Common myeloid progenitor, CD34-positive (primary cell): ENCODE measurements at regions not wholly inside any gene's neighbourhood (a gene's known extent, or its start where the extent isn't known, plus 50 kb on each side); places are given as distances from the start of the nearest gene placed in this dataset.

Source experiments
- CTCF ChIA-PET: fragments of 350-600 bp; sonication (Branson Sonifier 250); formaldehyde crosslinking; loops from one replicate; lab custom pipeline; 2021; ENCODE audit warnings: antibody characterized with exemption; lab: Charles Lee
- POLR2A ChIA-PET: fragments of 350-600 bp; sonication (Branson Sonifier 250); formaldehyde crosslinking; loops from one replicate; lab custom pipeline; 2021; ENCODE audit warnings: antibody characterized with exemption; lab: Charles Lee
- DNase-seq, 3 donors: peaks; one replicate each; pipeline versions ENCODE4 v3.0.0 to v3.0.0-alpha.2; 2013
- H3K27ac ChIP-seq, 2 experiments: 1 replicate in 1 of 2; 2 replicates in 1 of 2; pipeline ENCODE4 v1.7.0; 2013; ENCODE audit warnings: inconsistent platforms in 2 of 2, low read length in 2 of 2, mild to moderate bottlenecking in 2 of 2, low read depth in 1 of 2, moderate library complexity in 1 of 2; ENCODE audit not compliant: severe bottlenecking in 2 of 2, insufficient read depth in 1 of 2, poor library complexity in 1 of 2
- H3K27me3 ChIP-seq, 5 experiments: replicated peaks in 2 of 5; 1 replicate in 3 of 5; 2 replicates in 2 of 5; pipeline versions ENCODE4 v1.6.1 to v1.7.0; 2013; ENCODE audit warnings: low read length in 4 of 5, mild to moderate bottlenecking in 2 of 5, moderate library complexity in 2 of 5, inconsistent platforms in 1 of 5; ENCODE audit not compliant: insufficient read depth in 5 of 5, control insufficient read depth in 4 of 5
- H3K36me3 ChIP-seq, 4 experiments: 1 replicate in 2 of 4; 2 replicates in 2 of 4; pipeline versions ENCODE4 v1.6.1 to v1.7.0; 2013; ENCODE audit warnings: low read length in 3 of 4, control low read depth in 1 of 4, mild to moderate bottlenecking in 1 of 4; ENCODE audit not compliant: control insufficient read depth in 4 of 4, insufficient read depth in 4 of 4
- H3K4me1 ChIP-seq, 4 experiments: 1 replicate in 3 of 4; 2 replicates in 1 of 4; pipeline versions ENCODE4 v1.6.1 to v1.7.1; 2013; ENCODE audit warnings: low read length in 3 of 4, mild to moderate bottlenecking in 3 of 4, control low read depth in 1 of 4, inconsistent platforms in 1 of 4, moderate library complexity in 1 of 4; ENCODE audit not compliant: control insufficient read depth in 4 of 4, insufficient read depth in 4 of 4; ENCODE audit errors: control extremely low read depth in 1 of 4
- H3K4me3 ChIP-seq, 7 experiments: 1 replicate in 4 of 7; 2 replicates in 3 of 7; pipeline versions ENCODE4 v1.5.1 to v1.7.0; 2013; ENCODE audit warnings: mild to moderate bottlenecking in 7 of 7, low read length in 6 of 7, moderate library complexity in 6 of 7, inconsistent platforms in 2 of 7, low read depth in 2 of 7, control low read depth in 1 of 7; ENCODE audit not compliant: insufficient read depth in 4 of 7, control insufficient read depth in 1 of 7; ENCODE audit errors: extremely low read depth in 1 of 7
- H3K9me3 ChIP-seq, 5 experiments: 1 replicate in 4 of 5; 2 replicates in 1 of 5; pipeline versions ENCODE4 v1.6.1 to v1.7.1; 2013; ENCODE audit warnings: low read length in 4 of 5, mild to moderate bottlenecking in 2 of 5, inconsistent platforms in 1 of 5, low read depth in 1 of 5, moderate library complexity in 1 of 5; ENCODE audit not compliant: control insufficient read depth in 4 of 5, insufficient read depth in 2 of 5; ENCODE audit errors: control extremely low read depth in 1 of 5
- WGBS: methylation state at CpG from one replicate; pipeline ENCODE4 v1.1.5; 2013; ENCODE audit not compliant: insufficient coverage; 5-methylcytosine and 5-hydroxymethylcytosine counted together

GRCh38 chr1:63190171-63190570 lies 132.2 kb upstream of the FOXD3 start:
- peaks cover 0 to 5% (median 0%) of the 10 kb centered on the region in 5 experiments for H3K27me3 ChIP-seq
- no peak for DNase-seq
- CTCF ChIA-PET, result interaction anchor here (1.3 kb wide), 1 partner anchor 40 kb away, joined by 4 read pairs; no protein-coding TSS in a partner anchor
- no peaks in the 10 kb centered on the region for H3K4me1 ChIP-seq
- H3K27ac ChIP-seq, result no peak overlapping the region
- no peaks in the 10 kb centered on the region for H3K36me3 ChIP-seq
- H3K4me3 ChIP-seq, result no peak overlapping the region
- POLR2A ChIA-PET, result no interaction called here
- no peaks in the 10 kb centered on the region for H3K9me3 ChIP-seq
- 50% methylated on average over 1 of the region's 2 CpGs for WGBS

GRCh38 chr1:63198871-63199394 lies 123.4 kb upstream of the FOXD3 start:
- Histone ChIP-seq H3K9me3 (no peaks in the 10 kb centered on the region), H3K27me3 (peaks cover 0 to 10% (median 1%) of the 10 kb centered on the region in 5 experiments), H3K4me3 (no peak overlapping the region), H3K27ac (peak overlapping the region in 1 of 2 experiments; percentile 38), H3K4me1 (peaks cover 0 to 3% (median 0%) of the 10 kb centered on the region in 4 experiments), H3K36me3 (no peaks in the 10 kb centered on the region)
- CTCF ChIA-PET, result no interaction called here
- DNase-seq, result peak; percentile 43 to 85 (median 75)
- POLR2A ChIA-PET, result no interaction called here
- WGBS, result 70% methylated on average over 3 of the region's 7 CpGs

- CTCF ChIA-PET, result no interaction called here
- H3K27ac ChIP-seq, result no peak overlapping the region
- no peak overlapping the region for H3K4me3 ChIP-seq
- no CpG with 5 or more reads among the region's 7 CpGs for WGBS
- no peaks in the 10 kb centered on the region for H3K36me3 ChIP-seq
- H3K4me1 ChIP-seq, result peaks cover 0 to 3% (median 0%) of the 10 kb centered on the region in 4 experiments
- no peaks in the 10 kb centered on the region for H3K9me3 ChIP-seq
- POLR2A ChIA-PET, result no interaction called here
- H3K27me3 ChIP-seq, result peaks cover 0 to 10% (median 1%) of the 10 kb centered on the region in 5 experiments
- DNase-seq, result no peak
These were observed 122.5 kb upstream of the FOXD3 start for GRCh38 chr1:63199706-63200335.

GRCh38 chr1:63200676-63201075 lies 121.7 kb upstream of the FOXD3 start:
- DNase-seq, result no peak
- ChIA-PET CTCF (no interaction called here), POLR2A (no interaction called here)
- H3K9me3 ChIP-seq, result no peaks in the 10 kb centered on the region
- peaks cover 0 to 3% (median 0%) of the 10 kb centered on the region in 4 experiments for H3K4me1 ChIP-seq
- no peak overlapping the region for H3K27ac ChIP-seq
- no CpG with 5 or more reads among the region's 3 CpGs for WGBS
- no peaks in the 10 kb centered on the region for H3K36me3 ChIP-seq
- no peak overlapping the region for H3K4me3 ChIP-seq
- peaks cover 0 to 10% (median 1%) of the 10 kb centered on the region in 5 experiments for H3K27me3 ChIP-seq

GRCh38 chr1:63203641-63204040 lies 118.7 kb upstream of the FOXD3 start:
- WGBS, result no CpG with 5 or more reads among the region's 2 CpGs
- peaks cover 0 to 7% (median 0%) of the 10 kb centered on the region in 5 experiments for H3K27me3 ChIP-seq
- no peaks in the 10 kb centered on the region for H3K36me3 ChIP-seq
- no peaks in the 10 kb centered on the region for H3K9me3 ChIP-seq
- no peak overlapping the region for H3K27ac ChIP-seq
- H3K4me1 ChIP-seq, result peaks cover 0 to 3% (median 0%) of the 10 kb centered on the region in 4 experiments
- ChIA-PET POLR2A (no interaction called here), CTCF (no interaction called here)
- no peak overlapping the region for H3K4me3 ChIP-seq
- DNase-seq, result no peak

GRCh38 chr1:63205776-63206175 lies 116.6 kb upstream of the FOXD3 start:
- H3K27ac ChIP-seq, result no peak overlapping the region
- H3K4me1 ChIP-seq, result no peaks in the 10 kb centered on the region
- ChIA-PET POLR2A (no interaction called here), CTCF (no interaction called here)
- no peak overlapping the region for H3K4me3 ChIP-seq
- 100% methylated on average over 3 of the region's 3 CpGs for WGBS
- H3K27me3 ChIP-seq, result peaks cover 0 to 7% (median 3%) of the 10 kb centered on the region in 5 experiments
- H3K36me3 ChIP-seq, result no peaks in the 10 kb centered on the region
- no peak for DNase-seq
- H3K9me3 ChIP-seq, result peaks cover 0 to 2% (median 0%) of the 10 kb centered on the region in 5 experiments

GRCh38 chr1:63214553-63214952 lies 107.8 kb upstream of the FOXD3 start:
- H3K36me3 ChIP-seq, result no peaks in the 10 kb centered on the region
- peaks cover 0 to 6% (median 0%) of the 10 kb centered on the region in 5 experiments for H3K27me3 ChIP-seq
- WGBS, result no CpG with 5 or more reads among the region's 2 CpGs
- H3K9me3 ChIP-seq, result peaks cover 0 to 3% (median 0%) of the 10 kb centered on the region in 5 experiments
- CTCF ChIA-PET, result no interaction called here
- no peak for DNase-seq
- H3K4me1 ChIP-seq, result no peaks in the 10 kb centered on the region
- no peak overlapping the region for H3K4me3 ChIP-seq
- POLR2A ChIA-PET, result no interaction called here
- no peak overlapping the region for H3K27ac ChIP-seq
